Sigmoid colon (tissue), 6 donors: ENCODE measurements at regions not wholly inside any gene's neighbourhood (a gene's known extent, or its start where the extent isn't known, plus 50 kb on each side); places are given as distances from the start of the nearest gene placed in this dataset.

Experiments used
- DNase-seq: peaks from one replicate; pipeline ENCODE4 v3.0.0-alpha.2; 2019
- H3K27ac ChIP-seq, 4 donors: fragments of 200-600 bp; sonication (generic); one replicate each; pipeline ENCODE4 v1.5.1; 2016 to 2019; ENCODE audit warnings: mild to moderate bottlenecking in 1 of 4
- H3K27me3 ChIP-seq, 3 donors: fragments of 200-600 bp; sonication (generic); one replicate each; pipeline ENCODE4 v1.5.1; 2019; ENCODE audit warnings: mild to moderate bottlenecking in 1 of 3
- H3K36me3 ChIP-seq, 4 donors: fragments of 200-600 bp; sonication (generic); one replicate each; pipeline ENCODE4 v1.5.1; 2016 to 2019
- H3K4me1 ChIP-seq, 4 donors: fragments of 200-600 bp; sonication (generic); one replicate each; pipeline ENCODE4 v1.5.1; 2017 to 2019
- H3K4me3 ChIP-seq, 4 donors: fragments of 200-600 bp; sonication (generic); one replicate each; pipeline ENCODE4 v1.5.1; 2017 to 2019; ENCODE audit warnings: mild to moderate bottlenecking in 2 of 4, moderate library complexity in 1 of 4
- H3K9me3 ChIP-seq, 4 donors: fragments of 200-600 bp in 3 of 4; sonication (generic) in 3 of 4; one replicate each; pipeline versions ENCODE4 v1.5.1 to v1.6.1; 2013 to 2019
- CTCF ChIP-seq, 4 experiments: fragments of 450-650 bp in 3 of 4; fragments of 200-600 bp in 1 of 4; IDR thresholded peaks; one replicate each; pipeline ENCODE4 v1.5.1; 2016 to 2019; ENCODE audit warnings: antibody characterized with exemption in 4 of 4, mild to moderate bottlenecking in 3 of 4, moderate library complexity in 2 of 4
- EP300 ChIP-seq, 4 donors: sonication (generic); formaldehyde crosslinking; IDR thresholded peaks; one replicate each; pipeline ENCODE4 v1.6.1; 2017; ENCODE audit warnings: antibody characterized with exemption in 4 of 4
- POLR2A ChIP-seq, 2 donors: fragments of 450-650 bp; IDR thresholded peaks; one replicate each; pipeline ENCODE4 v1.6.1; 2016; ENCODE audit warnings: antibody characterized with exemption in 2 of 2, mild to moderate bottlenecking in 2 of 2, moderate library complexity in 2 of 2
- POLR2AphosphoS5 ChIP-seq, 4 donors: sonication (generic); formaldehyde crosslinking; IDR thresholded peaks; one replicate each; pipeline ENCODE4 v1.6.1; 2017; ENCODE audit warnings: antibody characterized with exemption in 4 of 4
- WGBS, 2 donors: extraction: QIAGEN DNeasy Blood & Tissue Kit; methylation state at CpG; one replicate each; pipeline ENCODE4 v1.1.7; 2013; 5-methylcytosine and 5-hydroxymethylcytosine counted together
- intact Hi-C: fragments of 100-400 bp; cut with DNase I; formaldehyde crosslinking; loops from one replicate; pipeline ENCODE4 v1.15.1; 2023
- donor health status: healthy with polysubstance abuse.
- donor health status: healthy.

DNA sequence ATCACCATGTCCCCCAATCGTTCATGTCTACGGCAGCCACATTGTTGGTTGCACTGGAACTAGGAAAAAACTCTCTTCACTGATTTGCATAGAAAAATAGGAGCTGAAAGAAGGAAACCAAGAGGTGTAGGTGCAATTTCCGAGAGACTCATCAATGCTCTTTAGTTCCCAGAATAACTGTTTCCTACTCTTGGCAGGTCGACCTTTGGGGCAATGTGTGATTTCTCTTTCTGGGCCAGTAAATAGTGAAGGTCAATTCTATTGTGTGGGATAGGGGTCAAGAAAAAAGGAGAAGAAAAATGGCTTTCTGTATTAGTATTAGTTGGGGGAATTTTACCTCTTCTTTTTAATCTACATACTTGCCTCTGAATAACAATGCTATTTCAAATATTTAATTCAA, 55.9 kb upstream of the PDE5A start:
- H3K9me3 ChIP-seq, result no peaks in the 10 kb centered on the region
- no peak overlapping the region for H3K4me3 ChIP-seq
- H3K36me3 ChIP-seq, result no peaks in the 10 kb centered on the region
- no peak for DNase-seq
- TF ChIP-seq POLR2A (IDR thresholded peaks at IDR 0.05) (no peak), CTCF (IDR thresholded peaks at IDR 0.05) (no peak), POLR2AphosphoS5 (IDR thresholded peaks at IDR 0.05) (no peak), EP300 (IDR thresholded peaks at IDR 0.05) (no peak)
- peaks cover 0 to 48% (median 33%) of the 10 kb centered on the region in 4 donors for H3K4me1 ChIP-seq
- H3K27me3 ChIP-seq, result no peaks in the 10 kb centered on the region
- 84 to 90% methylated on average over 4 of the region's 4 CpGs for WGBS, 2 donors
- peak overlapping the region; percentile 47 to 74 (median 70) for H3K27ac ChIP-seq
- intact Hi-C loops, result loop anchor here (5.0 kb wide), 1 partner anchor 208 kb away; no protein-coding TSS in a partner anchor

GRCh38 chr4:119683518-119683917, 54.9 kb upstream of the PDE5A start:
- H3K36me3 ChIP-seq, result no peaks in the 10 kb centered on the region

GRCh38 chr4:119682099-119682498, 53.5 kb upstream of the PDE5A start:
- H3K9me3 ChIP-seq, result no peaks in the 10 kb centered on the region
- H3K36me3 ChIP-seq, result no peaks in the 10 kb centered on the region
- no peak for DNase-seq
- intact Hi-C loops, result loop anchor here (5.0 kb wide), 1 partner anchor 210 kb away; no protein-coding TSS in a partner anchor
- H3K27ac ChIP-seq, result peak overlapping the region; percentile 59 to 74 (median 70)
- H3K4me3 ChIP-seq, result no peak overlapping the region
- no peaks in the 10 kb centered on the region for H3K27me3 ChIP-seq
- TF ChIP-seq POLR2AphosphoS5 (IDR thresholded peaks at IDR 0.05), result no peak
- TF ChIP-seq POLR2A (IDR thresholded peaks at IDR 0.05), result no peak
- no peak for TF ChIP-seq EP300 (IDR thresholded peaks at IDR 0.05)
- TF ChIP-seq CTCF (IDR thresholded peaks at IDR 0.05), result no peak
- peaks cover 0 to 63% (median 43%) of the 10 kb centered on the region in 4 donors for H3K4me1 ChIP-seq
- 33 to 56% methylated on average over 2 of the region's 2 CpGs for WGBS, 2 donors

More at GRCh38 chr4:119683518-119683917, 54.9 kb upstream of the PDE5A start:
- no peaks in the 10 kb centered on the region for H3K9me3 ChIP-seq
- no peak overlapping the region for H3K4me3 ChIP-seq
- DNase-seq, result no peak
- peaks cover 0 to 57% (median 42%) of the 10 kb centered on the region in 4 donors for H3K4me1 ChIP-seq
- TF ChIP-seq POLR2AphosphoS5 (IDR thresholded peaks at IDR 0.05) (peak; percentile 30 to 76 (median 70)), POLR2A (IDR thresholded peaks at IDR 0.05) (no peak), EP300 (IDR thresholded peaks at IDR 0.05) (peak in 1 of 4 donors; percentile 45), CTCF (IDR thresholded peaks at IDR 0.05) (no peak)
- peak overlapping the region; percentile 47 to 74 (median 70) for H3K27ac ChIP-seq
- intact Hi-C loops, result loop anchor here (5.0 kb wide), 1 partner anchor 209 kb away; no protein-coding TSS in a partner anchor
- 7 to 46% methylated on average over 1 of the region's 1 CpG for WGBS, 2 donors
- H3K27me3 ChIP-seq, result no peaks in the 10 kb centered on the region

DNA sequence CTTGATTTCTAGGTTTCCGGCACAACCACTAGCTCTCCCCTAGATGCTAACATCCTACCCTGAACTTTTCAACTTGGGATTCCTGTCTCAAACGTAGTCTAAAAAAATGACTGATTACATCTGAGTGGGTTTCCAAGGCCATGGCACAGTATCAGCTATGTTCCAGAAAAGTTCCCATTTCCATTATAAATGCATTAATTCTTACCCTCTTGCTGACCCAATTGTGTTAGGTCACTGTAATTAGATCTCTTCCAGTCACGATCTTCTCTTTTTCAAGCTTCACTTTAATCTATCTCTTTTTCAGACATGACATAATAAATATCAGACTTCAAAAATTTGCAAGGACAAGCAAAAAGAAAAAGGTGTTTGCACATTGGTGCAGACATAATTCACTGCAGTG, 50.6 kb upstream of the PDE5A start:
- Histone ChIP-seq H3K9me3 (no peaks in the 10 kb centered on the region), H3K27ac (peak overlapping the region; percentile 49 to 64 (median 52)), H3K36me3 (no peaks in the 10 kb centered on the region), H3K4me3 (no peak overlapping the region), H3K27me3 (no peaks in the 10 kb centered on the region), H3K4me1 (peaks cover 0 to 60% (median 42%) of the 10 kb centered on the region in 4 donors)
- DNase-seq, result no peak
- 43 to 53% methylated on average over 3 of the region's 3 CpGs for WGBS, 2 donors
- no peak for TF ChIP-seq EP300 (IDR thresholded peaks at IDR 0.05)
- TF ChIP-seq CTCF (IDR thresholded peaks at IDR 0.05), result no peak
- no peak for TF ChIP-seq POLR2AphosphoS5 (IDR thresholded peaks at IDR 0.05)
- no peak for TF ChIP-seq POLR2A (IDR thresholded peaks at IDR 0.05)
- intact Hi-C loops, result no loop called here

- H3K9me3 ChIP-seq, result no peaks in the 10 kb centered on the region
- H3K4me1 ChIP-seq, result peaks cover 0 to 58% (median 38%) of the 10 kb centered on the region in 4 donors
These were observed 50.2 kb upstream of the PDE5A start for GRCh38 chr4:119678761-119679160.

More at GRCh38 chr4:119678761-119679160, 50.2 kb upstream of the PDE5A start:
- Histone ChIP-seq H3K27ac (peak overlapping the region; percentile 49 to 64 (median 52)), H3K36me3 (no peaks in the 10 kb centered on the region), H3K4me3 (no peak overlapping the region), H3K27me3 (no peaks in the 10 kb centered on the region)
- TF ChIP-seq POLR2A (IDR thresholded peaks at IDR 0.05) (no peak), CTCF (IDR thresholded peaks at IDR 0.05) (no peak), POLR2AphosphoS5 (IDR thresholded peaks at IDR 0.05) (no peak)
- intact Hi-C loops, result no loop called here
- no peak for DNase-seq
- 30 to 59% methylated on average over 1 of the region's 1 CpG for WGBS, 2 donors
